IMR-90 (cell line): ENCODE measurements at regions not wholly inside any gene's neighbourhood (a gene's known extent, or its start where the extent isn't known, plus 50 kb on each side); places are given as distances from the start of the nearest gene placed in this dataset.

Source experiments
- ATAC-seq: fragments of 200-7000 bp; cut with Tn5 transposase; 2 replicates; pipeline ENCODE4 v1.9.1; 2020; ENCODE audit warnings: low read depth, mild to moderate bottlenecking, moderate library complexity
- BruUV-seq: library from RNA; stranded (reverse); fragments of 400-500 nt; replicated peaks from 2 replicates; lab custom pipeline; 2021; lab: Mats Ljungman, UMichigan
- CTCF ChIA-PET: fragments of 300-600 bp; formaldehyde crosslinking; extraction: SDS; loops from one replicate; lab custom pipeline; 2021; ENCODE audit warnings: antibody characterized with exemption; lab: Yijun Ruan, JAX
- POLR2A ChIA-PET: fragments of 300-600 bp; sonication (Branson Sonifier 250); formaldehyde crosslinking; loops from one replicate; lab custom pipeline; 2022; ENCODE audit warnings: antibody characterized with exemption; ENCODE audit not compliant: unreplicated experiment; lab: Charles Lee
- DNase-seq: peaks from one replicate; pipeline ENCODE4 v3.0.0; 2013
- H2AFZ ChIP-seq: replicated peaks from 2 replicates; pipeline ENCODE3; 2013; ENCODE audit warnings: low read length, mild to moderate bottlenecking; ENCODE audit not compliant: poor library complexity
- H2AK5ac ChIP-seq: 2 replicates; pipeline ENCODE4 v1.6.1; 2013; ENCODE audit warnings: low read depth, low read length, inconsistent platforms
- H2AK9ac ChIP-seq: replicated peaks from 2 replicates; pipeline ENCODE3; 2013; ENCODE audit warnings: mild to moderate bottlenecking, low read depth, low read length, moderate library complexity; ENCODE audit not compliant: poor library complexity
- H2BK120ac ChIP-seq: 2 replicates; pipeline ENCODE4 v1.6.1; 2013; ENCODE audit warnings: low read depth, low read length, inconsistent platforms
- H2BK15ac ChIP-seq: 3 replicates; pipeline ENCODE4 v1.6.1; 2013; ENCODE audit warnings: low read depth, low read length, inconsistent platforms
- H2BK20ac ChIP-seq: 2 replicates; pipeline ENCODE4 v1.6.1; 2013; ENCODE audit warnings: low read depth, mild to moderate bottlenecking, inconsistent platforms, low read length, moderate library complexity
- H2BK5ac ChIP-seq: 2 replicates; pipeline ENCODE4 v1.6.1; 2013; ENCODE audit warnings: mild to moderate bottlenecking, low read depth, low read length, inconsistent platforms; ENCODE audit not compliant: poor library complexity, severe bottlenecking
- H3K14ac ChIP-seq: replicated peaks from 2 replicates; pipeline ENCODE4 v1.6.1; 2013; ENCODE audit warnings: low read depth, low read length, inconsistent platforms
- H3K18ac ChIP-seq: 2 replicates; pipeline ENCODE4 v1.6.1; 2013; ENCODE audit warnings: low read depth, low read length, control low read depth
- H3K23ac ChIP-seq: 2 replicates; pipeline ENCODE4 v1.6.1; 2013; ENCODE audit warnings: low read depth, low read length, inconsistent platforms
- H3K27ac ChIP-seq: 2 replicates; pipeline ENCODE4 v1.5.1; 2013; ENCODE audit warnings: mild to moderate bottlenecking, control low read depth, low read length; ENCODE audit not compliant: insufficient read depth
- H3K27me3 ChIP-seq: 2 replicates; pipeline ENCODE4 v1.6.1; 2013; ENCODE audit warnings: low read length; ENCODE audit not compliant: control insufficient read depth, insufficient read depth
- H3K36me3 ChIP-seq: 2 replicates; pipeline ENCODE4 v1.6.1; 2013; ENCODE audit warnings: low read length, mixed read lengths; ENCODE audit not compliant: control insufficient read depth, insufficient read depth
- H3K4ac ChIP-seq: 2 replicates; pipeline ENCODE4 v1.6.1; 2013; ENCODE audit warnings: low read depth, low read length, inconsistent platforms
- H3K4me1 ChIP-seq: 2 replicates; pipeline ENCODE4 v1.6.1; 2013; ENCODE audit warnings: low read length, mixed read lengths; ENCODE audit not compliant: control insufficient read depth, insufficient read depth
- H3K4me2 ChIP-seq: 2 replicates; pipeline ENCODE4 v1.6.1; 2013; ENCODE audit warnings: low read depth, mild to moderate bottlenecking, control low read depth, low read length, moderate library complexity
- H3K4me3 ChIP-seq: 2 replicates; pipeline ENCODE4 v1.5.1; 2013; ENCODE audit warnings: low read depth, mild to moderate bottlenecking, control low read depth, low read length, moderate library complexity; ENCODE audit not compliant: insufficient read depth
- H3K56ac ChIP-seq: 2 replicates; pipeline ENCODE4 v1.6.1; 2013; ENCODE audit warnings: low read length, inconsistent platforms; ENCODE audit not compliant: insufficient read depth; ENCODE audit errors: extremely low read depth
- H3K79me1 ChIP-seq, 2 experiments: 2 replicates each; pipeline ENCODE4 v1.6.1; 2013; ENCODE audit warnings: low read length in 2 of 2, inconsistent platforms in 1 of 2, low read depth in 1 of 2
- H3K9ac ChIP-seq: 2 replicates; pipeline ENCODE4 v1.6.1; 2013; ENCODE audit warnings: low read depth, low read length, control low read depth
- H3K9me1 ChIP-seq: 2 replicates; pipeline ENCODE4 v1.6.1; 2013; ENCODE audit warnings: low read length, inconsistent platforms; ENCODE audit not compliant: insufficient read depth
- H3K9me3 ChIP-seq: 2 replicates; pipeline ENCODE4 v1.6.1; 2013; ENCODE audit warnings: low read length; ENCODE audit not compliant: control insufficient read depth, insufficient read depth
- H4K20me1 ChIP-seq: 2 replicates; pipeline ENCODE4 v1.6.1; 2013; ENCODE audit warnings: low read length, inconsistent platforms; ENCODE audit not compliant: insufficient read depth
- H4K5ac ChIP-seq: 2 replicates; pipeline ENCODE4 v1.6.1; 2013; ENCODE audit warnings: mild to moderate bottlenecking, low read depth, low read length, control low read depth
- H4K8ac ChIP-seq, 2 experiments: 2 replicates each; pipeline ENCODE4 v1.6.1; 2013; ENCODE audit warnings: low read depth in 2 of 2, low read length in 2 of 2, control low read depth in 1 of 2, inconsistent platforms in 1 of 2
- H4K91ac ChIP-seq: 2 replicates; pipeline ENCODE4 v1.6.1; 2013; ENCODE audit warnings: low read depth, low read length, inconsistent platforms; ENCODE audit not compliant: insufficient read depth
- BHLHE40 ChIP-seq: fragments of 150-350 bp; IDR thresholded peaks from 2 replicates; pipeline ENCODE4 v1.6.1; 2016; ENCODE audit warnings: mild to moderate bottlenecking, low read depth, low read length
- CEBPB ChIP-seq: IDR thresholded peaks from 2 replicates; pipeline ENCODE4 v1.6.1; 2012; ENCODE audit warnings: low read depth, low read length, improper control_type of control experiment
- CHD1 ChIP-seq: IDR thresholded peaks from 2 replicates; pipeline ENCODE4 v1.6.1; 2012; ENCODE audit warnings: low read depth, low read length, improper control_type of control experiment
- ELK1 ChIP-seq: fragments of 150-350 bp; IDR thresholded peaks from 2 replicates; pipeline ENCODE4 v1.6.1; 2016; ENCODE audit warnings: low read depth, mild to moderate bottlenecking, low read length, moderate library complexity, borderline replicate concordance
- FOS ChIP-seq: fragments of 150-350 bp; IDR thresholded peaks from 2 replicates; pipeline ENCODE4 v1.6.1; 2016; ENCODE audit warnings: low read depth, low read length
- MAFK ChIP-seq: IDR thresholded peaks from 2 replicates; pipeline ENCODE4 v1.6.1; 2012; ENCODE audit warnings: low read depth, low read length, improper control_type of control experiment
- MAZ ChIP-seq: IDR thresholded peaks from 2 replicates; pipeline ENCODE4 v1.6.1; 2012; ENCODE audit warnings: low read depth, mild to moderate bottlenecking, low read length, improper control_type of control experiment, moderate library complexity, borderline replicate concordance
- MXI1 ChIP-seq: IDR thresholded peaks from 2 replicates; pipeline ENCODE4 v1.6.1; 2012; ENCODE audit warnings: low read depth, mild to moderate bottlenecking, low read length, moderate library complexity, borderline replicate concordance
- NFE2L2 ChIP-seq: fragments of 150-350 bp; IDR thresholded peaks from 2 replicates; pipeline ENCODE4 v1.6.1; 2016; ENCODE audit warnings: low read depth, mild to moderate bottlenecking, low read length
- POLR2A ChIP-seq: IDR thresholded peaks from 2 replicates; pipeline ENCODE4 v1.6.1; 2012; ENCODE audit warnings: mild to moderate bottlenecking, low read depth, low read length
- RAD21 ChIP-seq: IDR thresholded peaks from 2 replicates; pipeline ENCODE4 v1.6.1; 2012; ENCODE audit warnings: low read length, improper control_type of control experiment
- RCOR1 ChIP-seq: IDR thresholded peaks from 2 replicates; pipeline ENCODE4 v1.6.1; 2012; ENCODE audit warnings: mild to moderate bottlenecking, low read length, improper control_type of control experiment; ENCODE audit not compliant: insufficient replicate concordance
- RFX5 ChIP-seq: IDR thresholded peaks from 2 replicates; pipeline ENCODE4 v1.8.0; 2012; ENCODE audit warnings: low read depth, mild to moderate bottlenecking, low read length, moderate library complexity
- SMC3 ChIP-seq: fragments of 150-350 bp; IDR thresholded peaks from 2 replicates; pipeline ENCODE4 v1.6.1; 2016; ENCODE audit warnings: low read depth, mild to moderate bottlenecking, antibody characterized with exemption, low read length, moderate library complexity
- USF2 ChIP-seq: fragments of 150-350 bp; IDR thresholded peaks from 2 replicates; pipeline ENCODE4 v1.6.1; 2017; ENCODE audit warnings: mild to moderate bottlenecking, antibody characterized with exemption, low read length, low read depth
- WGBS, 2 experiments: methylation state at CpG; one replicate each; pipeline versions ENCODE4 v1.1.5 to v1.1.7; 2013; ENCODE audit warnings: missing lambda C conversion rate in 2 of 2; ENCODE audit not compliant: insufficient read length in 1 of 2; ENCODE audit errors: extremely low coverage in 2 of 2; 5-methylcytosine and 5-hydroxymethylcytosine counted together
- dilution Hi-C: fragments of 300-500 bp; cut with HindIII; formaldehyde crosslinking; loops from one replicate; pipeline ENCODE4 v1.14.3; 2018; ENCODE audit warnings: low sequenced_read_pairs; ENCODE audit not compliant: unreplicated experiment
- in situ Hi-C: fragments of 300-500 bp; cut with MboI; formaldehyde crosslinking; loops from 3 replicates; pipeline ENCODE4 v1.14.3; 2019; ENCODE audit warnings: low sequenced_read_pairs, inconsistent platforms, mixed read lengths
- intact Hi-C: fragments of 100-400 bp; cut with micrococcal nuclease; formaldehyde crosslinking; loops from 2 replicates; pipeline ENCODE4 v1.10.0; 2022
- TF ChIP-seq, protein P1 (sequence below): conservative IDR thresholded peaks from 2 replicates; pipeline ENCODE4 v1.5.1; 2012; ENCODE audit warnings: mild to moderate bottlenecking, low read depth, low read length, improper control_type of control experiment

GRCh38 chr4:170269950-170270349 is 180.2 kb upstream of the AADAT start:
- Histone ChIP-seq H3K9ac (no peak overlapping the region), H2AK9ac (no peak overlapping the region), H3K4me1 (no peaks in the 10 kb centered on the region), H3K79me1 (no peaks in the 10 kb centered on the region), H4K91ac (no peak overlapping the region), H3K14ac (no peak overlapping the region), H3K27ac (no peak overlapping the region), H3K23ac (no peak overlapping the region), H3K18ac (no peak overlapping the region), H2AK5ac (no peak overlapping the region), H3K27me3 (no peaks in the 10 kb centered on the region), H3K56ac (no peak overlapping the region), H2BK120ac (no peak overlapping the region), H3K36me3 (no peaks in the 10 kb centered on the region), H2BK20ac (no peak overlapping the region), H2AFZ (no peak overlapping the region), H4K20me1 (no peaks in the 10 kb centered on the region), H3K4me2 (no peak overlapping the region), H2BK15ac (no peak overlapping the region), H3K4me3 (no peak overlapping the region), H3K4ac (no peak overlapping the region), H3K9me3 (peaks cover 3% of the 10 kb centered on the region; the same call in 1 of the 2 replicates), H2BK5ac (no peak overlapping the region), H4K5ac (no peak overlapping the region), H3K9me1 (no peaks in the 10 kb centered on the region), H4K8ac (no peak overlapping the region)
- CTCF ChIA-PET: interaction anchor here (1.0 kb wide), 1 partner anchor 11 kb away, joined by 3 read pairs; no protein-coding TSS in a partner anchor
- no TSS peak for BruUV-seq
- DNase-seq (no peak), ATAC-seq (no peak)
- TF ChIP-seq RFX5: no peak
- TF ChIP-seq, protein P1, sequence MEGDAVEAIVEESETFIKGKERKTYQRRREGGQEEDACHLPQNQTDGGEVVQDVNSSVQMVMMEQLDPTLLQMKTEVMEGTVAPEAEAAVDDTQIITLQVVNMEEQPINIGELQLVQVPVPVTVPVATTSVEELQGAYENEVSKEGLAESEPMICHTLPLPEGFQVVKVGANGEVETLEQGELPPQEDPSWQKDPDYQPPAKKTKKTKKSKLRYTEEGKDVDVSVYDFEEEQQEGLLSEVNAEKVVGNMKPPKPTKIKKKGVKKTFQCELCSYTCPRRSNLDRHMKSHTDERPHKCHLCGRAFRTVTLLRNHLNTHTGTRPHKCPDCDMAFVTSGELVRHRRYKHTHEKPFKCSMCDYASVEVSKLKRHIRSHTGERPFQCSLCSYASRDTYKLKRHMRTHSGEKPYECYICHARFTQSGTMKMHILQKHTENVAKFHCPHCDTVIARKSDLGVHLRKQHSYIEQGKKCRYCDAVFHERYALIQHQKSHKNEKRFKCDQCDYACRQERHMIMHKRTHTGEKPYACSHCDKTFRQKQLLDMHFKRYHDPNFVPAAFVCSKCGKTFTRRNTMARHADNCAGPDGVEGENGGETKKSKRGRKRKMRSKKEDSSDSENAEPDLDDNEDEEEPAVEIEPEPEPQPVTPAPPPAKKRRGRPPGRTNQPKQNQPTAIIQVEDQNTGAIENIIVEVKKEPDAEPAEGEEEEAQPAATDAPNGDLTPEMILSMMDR: no peak
- no peak for TF ChIP-seq SMC3
- no peak for TF ChIP-seq MXI1
- no peak for TF ChIP-seq MAFK
- no peak for TF ChIP-seq USF2
- TF ChIP-seq RCOR1: no peak
- no peak for TF ChIP-seq POLR2A
- TF ChIP-seq CEBPB: no peak
- no peak for TF ChIP-seq MAZ
- no peak for TF ChIP-seq FOS
- no peak for TF ChIP-seq ELK1
- TF ChIP-seq RAD21: no peak
- TF ChIP-seq NFE2L2: no peak
- TF ChIP-seq CHD1: no peak
- no peak for TF ChIP-seq BHLHE40
- whole genome bisulfite sequencing, 2 experiments: no CpG with 5 or more reads among the region's 2 CpGs
- intact Hi-C loops (no loop called here), in situ Hi-C loops (no loop called here), dilution Hi-C loops (no loop called here)
- POLR2A ChIA-PET: no interaction called here
